Transverse colon (tissue), 4 donors: ENCODE measurements at regions not wholly inside any gene's neighbourhood (a gene's known extent, or its start where the extent isn't known, plus 50 kb on each side); places are given as distances from the start of the nearest gene placed in this dataset.

Source experiments
- DNase-seq: peaks from one replicate; pipeline ENCODE4 v3.0.0-alpha.2; 2019
- H3K27ac ChIP-seq, 4 donors: fragments of 200-600 bp; sonication (generic); 2 replicates each; pipeline ENCODE4 v1.5.1; 2016 to 2018; ENCODE audit warnings: inconsistent platforms in 4 of 4
- H3K27me3 ChIP-seq: fragments of 200-600 bp; sonication (generic); 2 replicates; pipeline ENCODE4 v1.5.1; 2017; ENCODE audit warnings: inconsistent platforms
- H3K36me3 ChIP-seq, 4 donors: fragments of 200-600 bp; sonication (generic); 2 replicates each; pipeline ENCODE4 v1.5.1; 2017 to 2019; ENCODE audit warnings: inconsistent platforms in 4 of 4
- H3K4me1 ChIP-seq, 4 donors: fragments of 200-600 bp; sonication (generic); 2 replicates each; pipeline ENCODE4 v1.5.1; 2017 to 2020; ENCODE audit warnings: inconsistent platforms in 4 of 4
- H3K4me3 ChIP-seq, 4 donors: fragments of 200-600 bp; sonication (generic); 1 replicate in 1 of 4; 2 replicates in 3 of 4; pipeline versions ENCODE4 v1.5.1 to v1.6.1; 2017 to 2019; ENCODE audit warnings: inconsistent platforms in 4 of 4
- H3K9me3 ChIP-seq, 2 donors: fragments of 200-600 bp; sonication (generic); 2 replicates each; pipeline ENCODE4 v1.5.1; 2017 to 2019; ENCODE audit warnings: inconsistent platforms in 2 of 2
- EP300 ChIP-seq: sonication (generic); formaldehyde crosslinking; IDR thresholded peaks from one replicate; pipeline ENCODE4 v1.6.1; 2017; ENCODE audit warnings: antibody characterized with exemption, low read depth
- POLR2A ChIP-seq: fragments of 450-650 bp; IDR thresholded peaks from one replicate; pipeline ENCODE4 v1.6.1; 2016; ENCODE audit warnings: antibody characterized with exemption, mild to moderate bottlenecking, moderate library complexity
- POLR2AphosphoS5 ChIP-seq, 3 donors: sonication (generic); formaldehyde crosslinking; IDR thresholded peaks; one replicate each; pipeline ENCODE4 v1.6.1; 2016; ENCODE audit warnings: antibody characterized with exemption in 3 of 3
- WGBS, 2 donors: methylation state at CpG; one replicate each; pipeline ENCODE4 v1.1.5; 2018; ENCODE audit warnings: low coverage in 1 of 2; 5-methylcytosine and 5-hydroxymethylcytosine counted together
- in situ Hi-C, 4 donors: fragments of 200-750 bp; cut with MboI; loops; one replicate each; pipeline versions ENCODE4 v1.15.0 to v1.15.1; 2017; ENCODE audit warnings: low sequenced_read_pairs in 3 of 4, low pct_ligation_motif_present in 1 of 4, low pct_unique_long_range_greater_than_20kb in 1 of 4
- intact Hi-C: fragments of 100-400 bp; cut with DNase I; formaldehyde crosslinking; loops from one replicate; pipeline ENCODE4 v1.15.1; 2023; ENCODE audit warnings: low total_unique reads
- TF ChIP-seq, protein P1 (sequence below), 5 experiments: fragments of 200-600 bp in 3 of 5; fragments of 450-650 bp in 2 of 5; sonication (generic) in 3 of 5; IDR thresholded peaks; 1 replicate in 2 of 5; 2 replicates in 3 of 5; pipeline ENCODE4 v1.5.1; 2016 to 2017; ENCODE audit warnings: antibody characterized with exemption in 5 of 5, inconsistent platforms in 3 of 5, mild to moderate bottlenecking in 2 of 5, moderate library complexity in 1 of 5

DNA sequence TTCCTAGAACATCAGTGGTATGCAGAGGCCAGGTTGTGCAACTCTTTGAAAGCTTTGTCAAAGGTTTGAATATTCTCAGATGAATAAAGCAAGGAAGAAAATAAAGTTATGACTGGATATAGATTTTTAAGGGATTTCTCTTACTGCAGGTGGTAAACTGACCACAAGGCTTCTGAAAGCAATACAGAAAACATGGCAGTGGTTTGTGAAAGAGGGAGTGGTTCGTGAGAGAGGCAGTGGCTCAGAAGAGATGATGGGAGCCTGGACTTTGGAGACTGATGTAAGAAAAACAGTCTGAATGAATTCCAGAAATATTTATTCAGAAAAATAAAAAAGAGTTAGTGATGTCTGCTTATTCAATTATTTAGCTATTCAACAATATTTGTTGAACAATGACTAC lies 380.4 kb upstream of the CTNND2 start:
- intact Hi-C loops (no loop called here), in situ Hi-C loops (no loop called here)
- no peaks in the 10 kb centered on the region for H3K36me3 ChIP-seq
- H3K4me1 ChIP-seq = no peaks in the 10 kb centered on the region
- no peak overlapping the region for H3K4me3 ChIP-seq
- no peak for DNase-seq
- H3K27ac ChIP-seq = no peak overlapping the region
- no peak for TF ChIP-seq EP300
- TF ChIP-seq POLR2AphosphoS5 (IDR thresholded peaks at IDR 0.05) = no peak
- TF ChIP-seq, protein P1, sequence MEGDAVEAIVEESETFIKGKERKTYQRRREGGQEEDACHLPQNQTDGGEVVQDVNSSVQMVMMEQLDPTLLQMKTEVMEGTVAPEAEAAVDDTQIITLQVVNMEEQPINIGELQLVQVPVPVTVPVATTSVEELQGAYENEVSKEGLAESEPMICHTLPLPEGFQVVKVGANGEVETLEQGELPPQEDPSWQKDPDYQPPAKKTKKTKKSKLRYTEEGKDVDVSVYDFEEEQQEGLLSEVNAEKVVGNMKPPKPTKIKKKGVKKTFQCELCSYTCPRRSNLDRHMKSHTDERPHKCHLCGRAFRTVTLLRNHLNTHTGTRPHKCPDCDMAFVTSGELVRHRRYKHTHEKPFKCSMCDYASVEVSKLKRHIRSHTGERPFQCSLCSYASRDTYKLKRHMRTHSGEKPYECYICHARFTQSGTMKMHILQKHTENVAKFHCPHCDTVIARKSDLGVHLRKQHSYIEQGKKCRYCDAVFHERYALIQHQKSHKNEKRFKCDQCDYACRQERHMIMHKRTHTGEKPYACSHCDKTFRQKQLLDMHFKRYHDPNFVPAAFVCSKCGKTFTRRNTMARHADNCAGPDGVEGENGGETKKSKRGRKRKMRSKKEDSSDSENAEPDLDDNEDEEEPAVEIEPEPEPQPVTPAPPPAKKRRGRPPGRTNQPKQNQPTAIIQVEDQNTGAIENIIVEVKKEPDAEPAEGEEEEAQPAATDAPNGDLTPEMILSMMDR (IDR thresholded peaks at IDR 0.05) = no peak
- TF ChIP-seq POLR2A = no peak
- no peaks in the 10 kb centered on the region for H3K27me3 ChIP-seq
- no peaks in the 10 kb centered on the region for H3K9me3 ChIP-seq
- 60 to 66% methylated on average over 1 of the region's 1 CpG for WGBS, 2 donors

DNA sequence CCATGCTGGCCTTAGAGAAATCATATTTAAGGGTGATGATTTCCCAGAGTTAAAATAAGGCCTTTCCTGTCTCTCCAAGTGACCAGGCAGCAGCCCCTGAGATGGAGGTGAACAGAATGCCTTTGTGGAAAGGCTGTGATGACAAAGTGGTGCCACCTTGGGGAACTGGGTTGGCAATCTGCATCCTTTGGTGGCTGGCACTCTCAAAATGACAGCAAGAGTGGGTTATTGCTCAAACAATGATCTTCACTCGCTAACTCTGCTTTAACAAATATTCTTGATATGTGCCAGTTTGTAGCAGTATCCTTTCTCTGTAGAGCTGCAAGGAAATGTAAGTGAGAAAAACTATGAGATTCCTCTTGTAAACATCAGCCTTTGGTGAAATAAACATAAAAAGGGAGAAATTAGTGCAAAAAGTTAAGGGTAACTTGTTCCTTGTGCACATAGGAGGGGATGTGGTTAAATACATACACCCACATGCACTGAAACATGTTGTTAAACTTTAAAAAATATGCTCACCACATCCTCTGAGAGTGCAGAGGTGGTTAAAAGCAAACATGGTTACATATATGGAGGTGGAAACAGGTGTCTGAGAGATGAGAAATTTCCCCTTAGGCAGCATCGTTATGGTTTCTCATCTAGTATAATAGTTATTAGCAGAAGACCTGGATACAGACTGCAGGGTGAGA lies 373.4 kb upstream of the CTNND2 start:
- in situ Hi-C loops = no loop called here

DNA sequence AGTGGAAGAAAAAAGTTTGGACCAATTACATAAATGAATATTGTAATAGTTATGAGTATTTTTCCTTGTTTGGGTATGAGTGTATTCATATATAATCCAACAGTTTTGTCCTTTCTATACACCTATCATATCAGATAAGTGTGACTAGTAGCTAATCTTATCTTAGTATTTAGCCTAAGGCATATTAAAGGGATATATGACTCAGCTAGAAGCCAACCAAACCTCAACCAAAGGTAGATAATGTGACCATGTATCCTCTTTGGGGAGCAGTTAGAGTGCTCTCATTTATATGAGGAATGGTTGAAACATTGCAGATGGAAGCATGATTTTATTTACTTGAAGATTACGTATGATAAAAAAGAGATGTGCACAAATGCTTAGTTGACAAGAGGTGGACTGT lies 370.0 kb upstream of the CTNND2 start:
- no peak for TF ChIP-seq POLR2A

More for the DNA sequence above, 373.4 kb upstream of the CTNND2 start:
- 73 to 80% methylated on average over 2 of the region's 2 CpGs for WGBS, 2 donors
- intact Hi-C loops = no loop called here
- Histone ChIP-seq H3K4me3 (no peak overlapping the region), H3K9me3 (no peaks in the 10 kb centered on the region), H3K27ac (no peak overlapping the region), H3K4me1 (no peaks in the 10 kb centered on the region), H3K36me3 (no peaks in the 10 kb centered on the region), H3K27me3 (no peaks in the 10 kb centered on the region)
- DNase-seq = no peak
- TF ChIP-seq EP300 = no peak
- no peak for TF ChIP-seq POLR2AphosphoS5 (IDR thresholded peaks at IDR 0.05)
- TF ChIP-seq, protein P1 (IDR thresholded peaks at IDR 0.05) = no peak
- no peak for TF ChIP-seq POLR2A

DNA sequence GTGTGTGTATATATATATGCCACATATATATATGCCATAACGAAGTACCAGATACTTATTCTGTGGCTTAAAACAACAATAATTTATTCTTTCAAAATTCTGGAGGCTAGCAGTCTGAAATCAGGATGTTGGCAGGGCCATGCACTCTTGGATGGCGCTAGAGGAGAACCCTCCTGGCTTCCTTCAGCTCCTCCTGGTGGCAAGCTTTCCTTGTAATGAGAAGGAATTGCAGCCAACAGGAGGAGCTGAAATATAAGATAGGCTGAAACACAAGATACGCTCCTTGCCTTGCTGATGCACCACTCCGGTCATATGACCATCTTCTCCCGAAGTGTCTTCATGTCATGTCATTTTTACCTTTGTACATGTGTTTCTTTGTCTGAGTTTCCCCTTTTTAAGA lies 368.1 kb upstream of the CTNND2 start:
- 54 to 74% methylated on average over 3 to 5 of the region's 5 CpGs for WGBS, 2 donors
- no peak overlapping the region for H3K4me3 ChIP-seq
- no peaks in the 10 kb centered on the region for H3K9me3 ChIP-seq
- in situ Hi-C loops = no loop called here
- no peak for DNase-seq
- no peak overlapping the region for H3K27ac ChIP-seq
- H3K36me3 ChIP-seq = no peaks in the 10 kb centered on the region
- no peaks in the 10 kb centered on the region for H3K4me1 ChIP-seq
- intact Hi-C loops = no loop called here
- TF ChIP-seq, protein P1 (IDR thresholded peaks at IDR 0.05) = no peak
- TF ChIP-seq POLR2AphosphoS5 (IDR thresholded peaks at IDR 0.05) (no peak), EP300 (no peak), POLR2A (no peak)
- H3K27me3 ChIP-seq = no peaks in the 10 kb centered on the region

More for the DNA sequence above, 370.0 kb upstream of the CTNND2 start:
- 73 to 92% methylated on average over 1 of the region's 1 CpG for WGBS, 2 donors
- Histone ChIP-seq H3K27me3 (no peaks in the 10 kb centered on the region), H3K4me1 (no peaks in the 10 kb centered on the region), H3K9me3 (no peaks in the 10 kb centered on the region), H3K4me3 (no peak overlapping the region), H3K36me3 (no peaks in the 10 kb centered on the region), H3K27ac (no peak overlapping the region)
- intact Hi-C loops (no loop called here), in situ Hi-C loops (no loop called here)
- no peak for DNase-seq

DNA sequence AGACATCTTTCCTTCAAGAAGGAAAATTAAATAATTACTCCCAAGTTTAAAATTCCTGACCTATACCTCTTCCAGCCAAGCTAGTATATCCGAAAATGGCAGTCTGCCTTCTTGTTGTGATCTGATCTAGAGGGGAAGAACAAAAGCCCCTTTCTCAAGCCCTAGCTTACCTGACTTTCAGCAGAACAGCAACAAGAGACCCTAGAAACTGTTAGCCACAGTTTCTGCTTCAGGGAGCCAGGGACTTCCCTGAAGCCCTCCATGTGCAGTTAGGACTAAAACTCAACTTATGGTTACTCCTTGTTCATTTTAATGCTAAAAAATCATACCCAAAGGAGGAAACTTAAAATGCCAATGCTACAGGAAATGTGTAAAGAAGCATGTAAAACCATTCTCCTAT lies 366.7 kb upstream of the CTNND2 start:
- Histone ChIP-seq H3K9me3 (no peaks in the 10 kb centered on the region), H3K27me3 (no peaks in the 10 kb centered on the region), H3K4me3 (no peak overlapping the region), H3K36me3 (no peaks in the 10 kb centered on the region), H3K27ac (no peak overlapping the region), H3K4me1 (no peaks in the 10 kb centered on the region)
- intact Hi-C loops = no loop called here
- in situ Hi-C loops = no loop called here
- DNase-seq = no peak
- WGBS, 2 donors = 68 to 83% methylated on average over 1 of the region's 1 CpG
- TF ChIP-seq EP300 (no peak), POLR2AphosphoS5 (IDR thresholded peaks at IDR 0.05) (no peak), POLR2A (no peak)
- TF ChIP-seq, protein P1 (IDR thresholded peaks at IDR 0.05) = no peak
